ENCODE measurements at regions not wholly inside any gene's neighbourhood (a gene's known extent, or its start where the extent isn't known, plus 50 kb on each side); places are given as distances from the start of the nearest gene placed in this dataset.

DNA sequence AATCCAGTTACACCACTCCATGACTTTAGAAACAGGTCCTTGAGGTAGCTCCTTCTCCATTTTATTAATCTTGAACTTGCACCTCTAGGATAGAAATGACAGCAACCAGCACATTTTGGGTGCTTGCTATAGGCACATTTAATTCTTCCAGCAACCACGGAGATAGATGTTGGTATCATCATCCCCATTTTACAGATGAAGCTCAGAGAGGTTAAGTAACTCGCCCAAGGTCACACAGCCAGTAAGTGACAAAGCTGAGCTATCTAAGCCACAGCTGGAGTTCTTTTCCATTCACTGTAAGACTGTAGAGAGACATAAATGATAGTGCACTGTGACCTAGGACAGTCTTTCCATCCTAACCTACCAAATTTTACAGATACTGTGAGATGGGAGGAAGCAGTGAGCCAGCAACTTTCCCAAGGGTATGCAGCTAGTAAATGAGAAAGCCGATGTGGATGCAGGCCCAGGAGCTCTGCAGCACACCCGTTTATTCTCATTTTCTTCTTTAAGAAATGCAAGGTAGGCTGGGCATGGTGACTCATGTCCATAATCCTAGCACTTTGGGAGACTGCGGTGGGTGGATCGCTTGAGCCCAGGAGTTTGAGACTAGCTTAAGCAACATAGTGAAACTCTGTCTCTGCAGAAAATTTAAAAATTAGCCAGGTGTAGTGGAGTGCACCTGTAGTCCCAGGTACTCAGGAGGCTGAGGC is 103.2 kb downstream of the TBX5 start:
- DNase-seq, result no peak

DNA sequence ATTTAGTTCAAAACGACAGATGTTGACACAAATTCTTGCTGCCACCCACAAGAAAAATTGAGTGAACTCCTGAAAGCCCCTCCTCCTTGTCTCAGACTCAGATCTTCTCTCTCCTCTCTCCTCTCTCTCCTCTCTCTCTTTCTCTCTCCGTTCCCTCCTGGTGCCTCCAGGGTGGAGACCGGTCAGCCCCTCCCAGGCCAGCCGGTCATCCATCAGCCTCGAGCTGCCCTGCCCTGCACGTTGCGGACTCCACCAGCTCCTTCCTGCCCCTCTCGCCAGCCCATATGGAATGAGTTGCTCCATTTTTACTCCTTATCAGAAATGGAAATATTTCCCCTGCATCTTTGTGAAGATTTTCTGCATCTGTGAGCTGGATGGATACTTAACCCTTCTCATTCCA is 103.8 kb downstream of the TBX5 start:
- no peak for DNase-seq

DNA sequence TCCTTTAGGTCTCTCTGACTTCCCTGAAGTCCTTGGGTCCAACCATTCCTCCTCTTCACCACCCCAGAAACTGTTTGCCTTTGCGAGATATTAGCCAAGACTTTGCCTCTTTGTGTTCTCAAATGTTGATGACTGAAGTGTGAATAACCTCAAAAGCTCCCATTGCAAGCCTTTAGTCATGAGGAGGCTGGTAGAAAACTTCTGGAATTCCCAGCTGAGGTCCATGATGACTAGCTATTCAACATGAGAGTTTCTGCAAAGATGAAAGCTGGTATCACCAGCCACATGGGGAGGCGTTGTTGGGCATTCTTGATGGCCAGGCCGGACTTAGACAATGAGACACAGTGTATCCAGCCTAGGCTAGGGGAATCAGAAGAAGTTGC is 111.7 kb downstream of the TBX5 start:
- DNase-seq, result no peak

DNA sequence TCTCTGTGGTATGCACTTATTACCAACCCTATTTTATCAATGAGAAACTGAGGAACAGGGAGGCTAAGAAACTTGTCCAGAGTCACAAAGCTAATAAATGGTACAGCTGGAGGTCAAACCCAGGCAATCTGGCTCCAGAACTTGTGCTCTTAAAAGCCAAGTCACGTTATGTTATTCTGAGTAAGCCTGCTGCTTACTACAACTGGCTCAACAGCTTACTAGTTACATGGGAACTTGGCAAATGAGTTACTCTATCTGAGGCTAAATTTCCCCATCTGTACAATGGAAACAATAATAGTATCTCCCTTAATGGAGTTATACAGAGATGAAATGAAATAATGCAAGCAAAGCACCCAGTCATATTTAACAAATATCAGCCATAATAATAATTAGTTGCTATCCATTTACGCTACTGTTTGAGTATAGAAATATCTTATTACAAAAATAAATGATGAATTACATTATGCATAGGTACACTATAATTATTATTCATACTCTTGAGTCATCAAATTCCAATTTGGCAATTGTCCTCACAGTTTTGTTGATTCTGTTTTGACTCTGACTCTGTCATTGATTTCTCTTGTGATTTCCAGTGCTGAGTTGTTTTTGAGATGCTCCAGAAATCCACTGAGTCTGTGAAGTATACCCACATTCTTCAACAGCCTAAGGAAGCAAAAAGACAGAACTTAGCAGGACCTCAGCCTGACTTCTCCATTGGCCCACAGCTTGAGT is 112.2 kb downstream of the TBX5 start:
- no peak for DNase-seq

DNA sequence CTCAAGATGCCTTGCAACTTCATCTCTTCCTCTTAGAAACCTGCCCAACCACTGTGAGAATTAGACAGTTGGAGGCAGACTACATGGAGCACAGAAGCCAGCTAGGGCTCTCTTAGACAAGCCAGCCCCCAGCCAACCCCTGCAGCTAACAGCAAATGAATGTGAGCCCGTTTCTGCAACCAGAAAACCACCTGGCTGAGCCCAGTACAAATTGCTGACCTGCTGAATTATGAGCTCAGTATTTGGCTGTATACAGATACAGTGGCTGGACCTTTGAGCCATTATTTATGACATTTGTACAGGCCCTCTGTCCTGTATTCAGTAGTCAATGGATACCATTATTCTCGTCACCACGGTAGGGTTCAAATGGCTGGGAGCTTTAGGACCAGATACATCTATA is 112.9 kb downstream of the TBX5 start:
- no peak for DNase-seq

DNA sequence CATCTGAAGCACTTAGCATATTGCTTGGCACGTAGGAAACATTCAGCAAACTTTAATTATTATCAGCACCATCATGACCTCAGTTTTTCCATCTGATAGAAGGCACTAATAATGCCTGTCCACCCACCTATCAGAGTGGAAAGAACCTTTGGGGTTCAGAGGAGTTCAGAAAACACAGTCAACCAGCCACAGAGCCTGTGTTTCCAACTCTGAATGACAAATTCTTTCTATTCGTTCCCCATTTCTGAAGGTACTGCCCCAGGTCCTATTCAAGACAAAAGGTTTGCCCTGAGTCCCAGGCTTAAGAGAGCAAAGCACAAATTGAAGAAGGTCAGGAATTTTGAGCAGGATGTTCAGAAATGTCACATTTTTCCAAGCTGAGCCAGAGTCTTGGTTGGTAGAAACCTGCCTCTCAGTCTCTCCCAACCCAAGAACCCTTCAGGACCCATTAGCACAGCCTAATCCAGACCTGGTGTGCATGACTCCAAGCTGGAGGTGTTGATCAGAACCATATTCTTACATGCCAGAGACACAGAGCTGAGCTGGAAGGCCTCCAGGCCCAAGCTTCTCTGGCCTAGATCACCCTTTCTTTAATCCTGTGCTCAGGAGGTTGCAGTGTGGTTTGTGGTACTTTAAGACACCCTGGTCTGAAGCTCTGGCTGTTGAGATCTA is 114.4 kb downstream of the TBX5 start:
- no peak for DNase-seq

DNA sequence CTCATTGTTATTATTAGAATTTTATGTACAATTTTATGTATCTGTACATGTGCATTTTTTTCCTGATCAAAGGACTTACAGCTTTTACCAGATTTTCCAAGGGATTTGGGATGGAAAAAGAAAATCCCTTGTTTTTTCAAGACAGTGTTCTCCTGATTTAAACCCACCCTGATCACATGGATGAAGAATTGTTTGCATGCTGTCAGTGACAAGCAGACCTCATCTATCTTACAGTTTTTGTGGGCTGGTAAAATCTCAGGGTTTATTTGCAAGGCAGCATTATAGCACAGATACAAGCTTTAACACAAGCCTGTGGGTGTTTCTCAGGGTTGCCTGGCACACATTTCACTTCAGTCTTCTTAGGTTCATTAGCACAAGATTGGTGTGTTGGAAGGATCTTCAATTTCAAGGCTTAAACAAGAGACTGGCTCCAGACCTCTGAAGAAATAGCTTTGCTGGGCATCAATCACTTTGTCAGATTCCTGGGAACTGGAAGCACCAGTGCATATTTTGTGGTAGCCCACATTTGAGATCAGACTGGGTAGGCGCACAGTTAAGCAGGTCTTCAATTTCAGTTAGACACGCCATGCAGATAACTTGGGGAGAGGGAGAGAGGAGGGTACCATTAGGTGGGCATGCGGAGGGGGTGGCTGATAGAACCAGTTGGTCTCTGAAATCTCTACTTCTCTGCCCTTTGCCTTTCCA is 118.0 kb downstream of the TBX5 start:
- no peak for DNase-seq

DNA sequence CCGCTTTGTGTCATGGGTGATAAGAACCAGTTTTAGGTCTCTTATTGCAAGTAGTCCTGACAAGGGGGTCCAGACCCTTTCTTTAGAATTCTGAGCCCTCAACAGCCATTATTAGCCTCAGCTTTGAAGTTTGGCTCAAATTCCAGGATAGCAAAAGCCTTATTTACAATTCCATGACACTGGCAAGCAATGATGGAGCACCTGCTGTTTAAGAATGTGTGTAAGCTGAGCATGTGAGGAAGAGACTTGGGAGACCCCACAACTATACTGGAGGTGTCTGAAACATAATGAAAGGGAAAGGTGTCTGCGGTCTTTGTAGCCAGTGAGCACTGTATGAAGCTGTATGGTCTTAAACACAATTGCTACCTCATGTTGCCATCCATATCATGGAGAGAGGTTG is 119.8 kb downstream of the TBX5 start:
- no peak for DNase-seq

DNA sequence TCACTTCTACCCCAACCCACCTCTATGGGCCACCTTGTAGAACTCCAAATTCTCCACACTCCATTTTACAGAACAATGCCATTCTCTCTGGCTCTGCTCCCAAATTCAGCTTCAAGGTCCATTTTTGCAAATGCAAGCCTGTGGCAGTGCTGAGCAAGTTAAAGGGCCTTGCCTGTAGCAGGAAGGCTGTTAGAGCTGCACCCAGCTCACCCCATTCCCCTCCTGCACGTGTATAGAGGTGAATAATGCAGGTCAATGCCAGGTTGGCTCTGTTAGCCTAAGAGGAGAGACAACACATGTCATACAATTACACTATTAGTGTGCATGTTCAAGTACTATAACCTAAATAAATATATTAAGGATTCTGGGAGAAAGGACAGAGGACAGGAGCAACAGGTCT is 120.4 kb downstream of the TBX5 start:
- no peak for DNase-seq

DNA sequence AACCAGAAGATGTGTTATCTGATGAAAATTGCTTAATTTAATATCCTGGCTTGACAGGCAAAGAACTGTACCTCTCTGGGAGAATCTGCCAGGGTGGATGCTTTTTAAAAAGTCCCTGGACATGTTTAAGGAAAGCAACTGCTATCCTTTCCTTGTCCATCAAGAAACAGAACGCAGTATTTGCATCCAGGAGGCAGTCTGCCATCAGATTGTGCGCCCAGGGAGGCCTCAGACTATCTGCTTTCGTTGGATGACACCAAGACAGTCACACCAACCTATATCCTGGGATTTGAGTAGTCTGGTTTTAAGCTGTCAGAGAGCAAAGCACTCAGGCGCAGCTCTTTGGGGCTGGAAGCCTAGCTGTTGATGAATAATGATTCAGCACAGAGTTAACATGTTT is 121.9 kb downstream of the TBX5 start:
- DNase-seq, result no peak

DNA sequence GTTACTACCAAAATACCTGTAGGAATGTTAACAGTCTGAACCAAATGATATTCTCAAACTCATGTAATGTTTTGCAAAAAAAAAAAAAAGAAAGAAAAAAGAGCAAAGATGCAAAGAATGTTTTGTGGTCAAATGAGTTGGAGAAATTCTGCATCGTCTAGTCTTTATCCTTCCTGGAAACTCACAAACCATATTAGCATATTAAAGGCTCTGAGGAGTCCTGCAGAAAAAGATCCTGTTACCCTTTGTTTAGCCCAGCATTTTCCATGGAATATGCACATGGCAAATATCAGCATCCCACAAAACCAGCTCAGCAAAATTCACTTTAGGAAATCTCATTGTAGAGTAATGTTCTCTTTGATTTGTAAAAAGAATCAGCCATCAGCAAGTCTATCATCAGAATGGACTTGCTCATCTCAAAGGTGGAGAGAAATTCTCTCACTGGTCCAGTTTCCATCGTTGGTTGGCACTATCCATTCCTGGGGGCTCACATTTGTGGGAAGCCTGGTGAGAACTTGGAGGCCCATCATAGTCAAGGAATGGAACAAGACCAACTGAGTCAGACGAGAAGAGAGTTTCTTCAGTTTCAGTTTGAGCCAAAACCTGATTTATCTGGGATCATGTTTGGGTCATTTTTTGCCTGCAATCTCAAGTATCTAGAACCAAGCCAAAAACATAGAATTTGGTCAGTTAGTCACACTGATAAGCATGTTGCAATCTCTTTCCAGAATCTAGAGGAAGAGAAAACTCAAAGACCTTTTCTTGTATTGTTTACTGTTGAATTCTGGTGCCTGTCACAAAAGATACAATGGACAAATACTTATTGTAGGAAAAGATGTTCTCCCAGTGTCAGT is 129.8 kb downstream of the TBX5 start:
- no peak for DNase-seq

DNA sequence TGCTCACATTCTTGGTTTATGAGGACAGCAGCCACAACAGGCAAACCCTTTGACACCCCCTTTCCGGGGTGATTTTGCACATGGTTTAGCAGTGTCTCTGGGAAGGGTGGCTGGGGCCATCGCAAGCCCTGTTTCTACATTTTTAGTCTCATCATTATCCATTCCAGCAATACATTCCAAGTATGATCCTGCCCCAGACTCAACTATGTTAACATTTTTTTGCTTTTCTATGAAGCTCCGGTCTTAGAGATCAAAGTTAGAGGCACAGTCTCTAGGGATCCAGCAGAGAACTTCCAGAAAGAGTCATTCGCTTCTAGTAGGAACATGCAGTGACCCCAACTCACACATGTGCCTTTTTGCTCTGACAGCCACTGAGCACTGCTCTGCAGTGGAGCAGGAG is 130.9 kb downstream of the TBX5 start:
- no peak for DNase-seq

DNA sequence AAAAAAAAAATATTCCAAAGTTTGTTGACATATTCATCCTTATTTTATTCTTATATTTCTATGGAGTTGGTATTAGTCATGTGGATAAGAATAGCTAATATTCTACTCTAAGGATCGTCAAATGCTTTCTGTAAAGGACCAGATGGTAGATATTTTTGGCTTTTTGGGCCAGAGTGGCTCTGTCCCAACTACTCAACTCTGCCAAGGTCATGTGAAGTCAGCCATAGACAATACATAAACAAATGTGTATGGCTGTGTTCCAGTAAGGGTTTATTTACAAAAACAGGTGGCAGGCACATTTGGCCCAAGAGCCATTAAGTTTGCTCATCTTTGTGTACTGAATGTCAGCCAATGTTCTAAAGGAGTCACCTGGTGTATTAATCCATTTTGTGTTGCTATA is 131.8 kb downstream of the TBX5 start:
- no peak for DNase-seq

DNA sequence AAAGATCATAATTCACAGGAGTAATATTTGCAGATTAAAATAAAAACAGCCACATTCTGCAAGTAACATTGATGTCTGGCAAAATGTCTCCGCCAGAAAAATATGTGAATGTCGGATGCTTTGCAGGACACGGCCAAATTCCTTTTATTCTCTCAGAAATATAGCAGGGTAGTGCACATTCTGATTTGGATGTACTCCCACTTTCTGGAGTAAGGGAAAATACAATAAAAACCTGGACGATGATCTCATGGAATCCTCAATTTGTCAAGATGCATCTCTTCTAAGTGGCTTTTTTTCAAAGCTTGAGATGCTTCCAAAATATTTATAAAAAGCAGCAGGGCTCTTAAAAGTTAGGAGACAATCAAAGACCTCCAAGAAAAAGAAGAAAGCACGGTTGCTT is 133.3 kb downstream of the TBX5 start:
- DNase-seq, result no peak

DNA sequence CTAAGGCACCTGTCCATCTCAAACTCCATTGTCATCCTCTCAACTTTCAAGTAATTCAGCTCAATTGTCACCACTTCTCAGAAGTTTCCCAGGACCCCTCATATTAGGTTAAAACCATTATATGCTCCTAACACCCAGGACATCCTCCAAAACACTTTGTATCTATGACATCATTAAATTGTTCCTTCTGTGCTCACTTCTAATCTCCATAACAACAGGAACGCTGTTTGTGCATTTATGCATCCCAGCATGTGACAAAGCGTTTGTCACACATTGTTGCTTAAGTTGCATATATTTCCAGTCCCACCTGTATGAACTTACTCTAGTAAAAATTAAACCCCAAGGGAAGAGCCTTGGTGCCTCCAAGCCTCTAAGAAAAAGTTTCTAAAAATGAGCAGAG is 133.9 kb downstream of the TBX5 start:
- no peak for DNase-seq

DNA sequence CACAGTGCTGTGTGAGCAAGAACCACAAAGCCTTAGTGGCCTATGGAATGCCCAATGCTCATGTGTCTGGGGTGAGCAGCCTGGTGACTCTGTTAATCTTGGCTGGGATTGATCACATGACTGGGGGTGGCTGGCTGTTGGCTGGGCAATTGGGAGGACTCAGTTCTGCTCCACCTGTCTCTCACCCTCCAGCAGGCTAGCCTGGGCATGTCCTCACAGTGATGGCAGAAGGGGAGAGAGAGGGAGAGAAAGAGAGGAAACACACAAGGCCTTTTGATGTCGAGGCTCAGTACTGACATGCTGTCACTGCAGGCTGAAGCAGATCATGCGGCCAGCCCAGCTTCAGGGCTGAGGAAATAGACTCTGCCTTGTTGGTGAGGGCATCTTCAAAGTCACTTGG is 136.8 kb downstream of the TBX5 start:
- DNase-seq, result no peak

DNA sequence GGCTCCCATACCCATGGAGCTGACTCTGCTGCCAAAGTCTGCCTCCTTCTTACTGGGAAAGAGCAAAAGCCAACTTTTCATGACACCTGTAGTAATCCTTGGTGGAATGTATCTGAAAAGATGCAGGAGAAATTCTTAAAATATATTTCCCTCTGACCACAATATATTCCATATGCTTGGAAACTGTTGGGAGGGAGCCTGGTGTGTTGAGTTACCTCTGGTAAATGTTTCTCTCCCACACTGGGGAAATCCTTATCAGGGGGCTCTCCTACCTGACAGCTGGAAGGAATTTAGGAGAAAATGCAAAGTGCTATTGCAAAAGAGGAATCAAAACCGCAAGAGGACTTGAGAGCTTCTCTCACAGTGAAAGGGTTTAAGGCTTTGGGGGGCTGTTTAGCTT is 139.4 kb downstream of the TBX5 start:
- no peak for DNase-seq

DNA sequence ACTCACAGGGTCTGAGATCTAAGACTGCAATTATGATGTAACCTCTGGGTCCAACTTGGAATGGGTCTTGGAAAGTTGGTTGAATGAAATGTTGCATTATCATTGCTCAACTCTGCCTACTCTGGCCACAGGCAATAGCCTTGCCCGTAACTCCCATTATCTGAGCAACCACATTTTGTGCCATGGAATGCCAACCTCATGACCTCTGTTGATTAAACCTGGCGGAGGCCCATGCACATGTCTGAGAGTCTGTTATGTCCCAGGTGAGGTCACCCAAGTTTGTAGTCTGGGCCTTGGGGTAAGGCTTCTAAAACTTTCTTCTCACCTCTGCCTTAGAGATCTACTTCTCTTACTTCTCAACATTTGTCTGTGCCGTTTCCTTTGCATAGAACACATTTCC is 140.9 kb downstream of the TBX5 start:
- no peak for DNase-seq

DNA sequence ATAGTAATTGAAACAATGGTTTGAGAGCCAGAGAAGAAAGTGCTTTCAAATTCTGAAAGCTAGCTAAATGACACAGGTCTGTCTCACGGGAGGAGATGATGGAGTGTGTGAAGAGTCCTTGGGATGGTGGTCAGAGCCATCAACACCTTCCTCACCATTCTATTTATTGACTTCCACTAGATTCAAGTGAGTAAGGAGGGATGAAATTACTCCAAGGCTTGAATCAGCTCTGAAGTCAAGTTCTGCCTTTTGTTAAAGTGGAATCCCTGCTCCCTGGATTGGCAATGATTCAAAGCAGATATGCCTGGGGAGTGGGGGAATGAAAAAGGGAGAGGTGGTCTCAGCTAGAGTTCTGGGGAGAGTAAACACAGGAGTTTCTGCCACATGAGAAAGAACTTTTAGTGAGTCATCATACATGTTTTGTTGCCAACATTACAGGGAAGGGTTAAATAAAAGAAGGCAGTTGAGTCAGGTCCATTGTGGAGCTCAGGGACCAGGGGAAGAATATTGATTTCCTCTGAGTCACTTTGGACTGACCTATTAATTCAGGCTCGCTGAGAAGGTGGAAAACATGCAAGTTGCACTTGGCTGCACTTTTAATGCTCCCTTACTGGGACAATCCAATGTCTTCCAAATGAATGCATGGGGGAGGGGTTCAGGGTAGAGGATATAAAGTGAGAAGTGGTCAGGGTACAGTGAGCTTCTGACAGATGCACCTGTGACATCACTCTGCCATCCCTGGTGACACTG is 142.7 kb downstream of the TBX5 start:
- DNase-seq, result no peak

DNA sequence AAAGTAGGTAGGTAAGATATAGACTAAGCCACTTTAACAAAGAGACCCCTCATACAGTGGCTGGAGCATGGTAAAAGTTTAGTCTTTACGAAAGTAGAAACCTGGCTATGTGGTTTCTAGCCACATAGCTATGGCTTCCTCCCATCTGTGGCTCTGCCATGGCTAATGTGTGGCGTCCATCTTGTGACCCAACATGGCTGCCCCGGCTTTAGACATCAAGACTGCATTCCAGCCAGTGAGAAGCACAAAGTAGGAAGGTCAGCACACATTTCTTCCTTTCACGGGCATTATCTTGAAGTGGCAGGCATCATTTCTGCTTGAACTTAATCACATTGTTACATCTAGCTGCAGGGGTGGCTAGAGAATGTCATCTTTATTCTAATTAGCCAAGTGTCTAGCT is 148.3 kb downstream of the TBX5 start:
- no peak for DNase-seq

DNA sequence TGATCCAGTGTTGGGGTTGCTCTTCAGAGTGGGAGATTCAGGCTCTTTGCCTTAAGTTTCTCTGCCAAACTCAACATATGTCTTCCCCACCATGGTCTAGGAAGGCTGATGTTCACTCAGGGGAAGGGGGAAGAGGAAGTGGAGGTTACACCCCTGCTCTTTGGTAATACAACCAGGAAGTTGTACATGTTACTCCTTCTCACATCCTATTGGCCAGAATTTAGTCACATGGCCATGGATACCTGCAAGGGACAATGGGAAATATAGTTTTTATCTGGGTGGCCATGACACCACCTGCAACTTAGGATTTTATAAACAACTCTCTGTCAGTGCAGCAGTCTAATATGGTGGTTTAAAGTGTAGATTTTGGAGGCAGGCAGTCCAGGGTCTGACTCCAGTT is 150.9 kb downstream of the TBX5 start:
- no peak for DNase-seq
